Activated T-helper 1 cell treated with Interleukin-2 at 50 U/mL for 16 hours (primary cell): ENCODE measurements at regions not wholly inside any gene's neighbourhood (a gene's known extent, or its start where the extent isn't known, plus 50 kb on each side); places are given as distances from the start of the nearest gene placed in this dataset.

ENCODE experiments used
- DNase-seq: peaks from one replicate; pipeline ENCODE4 v3.0.0-alpha.2; 2020; ENCODE audit warnings: low read depth

- no peak for DNase-seq
Observed at GRCh38 chr2:146004462-146004861, 1484.5 kb upstream of the ZEB2 start.

DNA sequence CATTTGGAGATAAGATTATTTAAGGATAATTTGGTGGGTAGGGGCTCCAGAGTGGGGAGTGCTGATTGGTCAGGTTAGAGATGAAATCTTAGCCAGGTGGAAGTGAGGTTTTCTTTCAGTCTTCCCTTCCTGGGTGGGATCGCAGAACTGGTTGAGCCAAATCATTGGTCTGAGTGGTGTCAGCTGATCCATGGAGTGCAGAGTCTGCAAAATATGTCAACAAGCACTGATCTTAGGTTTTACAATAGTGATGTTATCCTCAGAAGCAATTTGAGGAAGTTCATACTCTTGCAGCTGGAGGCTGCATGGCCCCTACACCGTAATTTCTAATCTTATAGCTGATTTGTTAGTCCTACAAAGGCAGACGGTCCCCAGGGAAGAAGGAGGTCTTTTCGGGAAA, 1483.4 kb upstream of the ZEB2 start:
- DNase-seq, result no peak

GRCh38 chr2:145994910-145995309, 1475.0 kb upstream of the ZEB2 start:
- no peak for DNase-seq

- no peak for DNase-seq
Observed at GRCh38 chr2:145992572-145992971, 1472.7 kb upstream of the ZEB2 start.

DNA sequence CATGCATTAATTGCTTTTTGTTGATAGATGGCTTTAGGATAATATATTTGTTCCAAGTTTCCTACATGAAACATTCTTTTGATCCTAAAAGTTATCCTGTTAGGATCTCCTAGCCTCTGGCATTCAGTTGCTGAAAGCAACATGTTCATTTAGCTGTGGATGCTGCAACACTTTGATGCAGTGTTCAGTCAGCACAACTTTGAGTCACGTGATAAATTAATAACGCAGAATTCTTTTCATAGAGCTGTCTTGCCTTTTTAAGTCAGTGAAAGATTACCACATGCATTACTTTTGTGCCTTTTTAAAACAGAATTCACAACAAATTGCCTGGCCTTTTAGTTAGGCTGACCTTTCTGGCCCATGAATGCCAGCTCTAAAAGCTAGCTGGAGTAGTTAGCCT, 1467.9 kb upstream of the ZEB2 start:
- DNase-seq, result no peak

DNA sequence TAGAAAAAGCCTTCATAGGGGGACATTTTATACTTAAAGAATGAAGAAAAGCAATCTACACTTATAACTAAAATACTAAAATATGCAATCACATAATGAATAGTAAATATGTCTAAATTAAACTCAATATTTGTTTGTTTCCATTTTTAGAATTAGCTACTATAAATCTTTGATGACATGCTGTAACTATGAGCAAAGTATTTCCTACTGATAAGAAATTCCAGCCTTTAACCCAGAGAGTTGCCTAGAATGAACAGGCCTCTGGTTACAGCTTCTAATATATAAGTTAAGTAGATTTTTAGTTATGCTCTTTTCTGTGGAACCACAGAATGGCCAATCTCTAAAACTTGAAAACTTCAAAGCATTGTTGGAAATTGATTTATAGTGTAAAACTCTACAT, 1465.6 kb upstream of the ZEB2 start:
- no peak for DNase-seq

GRCh38 chr2:145984580-145984979, 1464.7 kb upstream of the ZEB2 start:
- no peak for DNase-seq

GRCh38 chr2:145980318-145980717, 1460.4 kb upstream of the ZEB2 start:
- no peak for DNase-seq

DNA sequence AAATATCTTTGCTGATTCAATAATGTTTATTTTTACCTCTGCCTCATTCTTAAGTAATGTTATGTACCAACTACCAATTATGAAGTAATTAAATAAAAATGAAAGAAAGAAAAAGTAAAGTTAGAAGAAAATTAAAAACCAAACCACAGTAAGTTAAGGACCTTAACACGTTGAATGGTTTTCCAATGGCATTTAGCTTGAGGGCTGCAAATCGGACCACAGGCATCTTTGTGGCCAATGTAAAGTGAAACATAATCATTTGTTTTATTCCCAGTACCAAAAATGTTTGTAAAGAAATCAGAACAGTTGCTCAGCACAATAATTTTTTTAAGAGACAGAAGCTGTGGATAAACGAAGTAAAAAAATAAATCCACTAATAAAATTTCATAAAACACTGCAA, 1455.5 kb upstream of the ZEB2 start:
- DNase-seq, result no peak

GRCh38 chr2:145961846-145962245, 1441.9 kb upstream of the ZEB2 start:
- no peak for DNase-seq

DNA sequence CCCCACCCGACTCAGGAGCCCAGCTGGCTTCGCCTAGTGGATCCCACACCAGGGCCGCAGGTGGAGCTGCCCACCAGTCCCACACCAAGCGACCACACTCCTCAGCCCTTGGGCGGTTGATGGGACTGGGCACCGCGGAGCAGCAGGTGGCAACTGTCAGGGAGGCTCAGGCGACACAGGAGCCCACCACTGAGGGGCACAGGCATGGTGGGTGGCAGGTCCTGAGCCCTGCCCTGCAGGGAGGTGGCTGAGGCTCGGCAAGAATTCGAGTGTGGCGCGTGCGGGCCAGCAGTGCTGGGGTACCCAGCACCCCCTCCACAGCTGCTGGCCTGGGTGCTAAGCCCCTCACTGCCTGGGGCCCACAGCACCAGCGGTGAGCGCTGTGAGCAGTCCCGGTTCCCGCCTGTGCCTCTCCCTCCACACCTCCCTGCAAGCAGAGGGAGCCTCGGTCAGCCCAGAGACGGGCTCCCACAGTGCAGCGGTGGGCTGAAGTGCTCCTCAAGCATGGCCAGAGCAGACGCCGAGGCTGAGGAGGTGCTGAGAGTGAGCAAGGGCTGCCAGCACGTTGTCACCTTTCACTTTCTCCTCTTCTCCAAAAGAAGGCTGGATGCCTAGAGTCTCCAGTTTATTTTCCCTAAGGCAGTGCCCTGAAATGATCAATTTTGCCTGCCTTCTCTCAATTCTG, 1440.7 kb upstream of the ZEB2 start:
- no peak for DNase-seq

DNA sequence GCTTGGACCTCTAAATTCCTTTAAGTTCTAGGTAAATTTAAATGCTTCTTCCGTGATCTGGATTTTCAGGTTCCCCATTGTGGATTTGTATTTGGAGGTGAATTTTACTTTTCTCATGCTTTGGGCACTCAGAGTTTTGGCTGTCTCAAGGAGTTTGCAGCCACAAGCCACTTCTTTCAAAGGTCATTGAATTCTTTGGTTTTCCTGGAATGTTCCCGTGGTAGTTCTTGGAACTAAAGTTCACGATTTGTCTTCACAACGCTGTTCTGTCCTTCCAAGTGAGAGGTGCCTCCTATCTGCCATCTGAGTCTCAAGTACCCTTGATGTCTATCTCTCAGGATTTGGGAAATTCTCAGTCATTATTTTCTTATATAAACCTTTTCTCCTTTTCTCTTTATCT, 1438.7 kb upstream of the ZEB2 start:
- DNase-seq, result no peak

GRCh38 chr2:145957929-145958328, 1438.0 kb upstream of the ZEB2 start:
- DNase-seq, result no peak

GRCh38 chr2:145939949-145940348, 1420.0 kb upstream of the ZEB2 start:
- DNase-seq, result no peak

DNA sequence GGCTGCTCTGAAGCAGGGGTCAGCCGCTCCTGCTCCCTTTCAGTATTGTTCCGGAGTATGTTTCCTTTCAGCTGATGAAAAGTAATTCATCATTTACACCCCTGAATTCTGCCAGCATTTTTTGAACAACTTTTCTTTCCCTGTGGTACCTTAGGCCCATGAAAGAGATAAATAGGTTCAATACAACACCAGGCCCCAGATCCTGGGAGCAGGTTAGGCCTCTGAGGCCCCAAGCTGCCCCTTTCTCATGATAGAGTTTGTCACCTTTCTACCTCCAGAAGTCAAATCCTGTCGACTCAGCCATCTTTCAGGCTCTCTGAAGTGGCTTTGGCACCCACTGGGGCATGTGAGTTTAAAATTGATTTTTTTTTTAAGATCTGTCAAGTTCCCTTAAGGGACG, 1415.1 kb upstream of the ZEB2 start:
- no peak for DNase-seq

DNA sequence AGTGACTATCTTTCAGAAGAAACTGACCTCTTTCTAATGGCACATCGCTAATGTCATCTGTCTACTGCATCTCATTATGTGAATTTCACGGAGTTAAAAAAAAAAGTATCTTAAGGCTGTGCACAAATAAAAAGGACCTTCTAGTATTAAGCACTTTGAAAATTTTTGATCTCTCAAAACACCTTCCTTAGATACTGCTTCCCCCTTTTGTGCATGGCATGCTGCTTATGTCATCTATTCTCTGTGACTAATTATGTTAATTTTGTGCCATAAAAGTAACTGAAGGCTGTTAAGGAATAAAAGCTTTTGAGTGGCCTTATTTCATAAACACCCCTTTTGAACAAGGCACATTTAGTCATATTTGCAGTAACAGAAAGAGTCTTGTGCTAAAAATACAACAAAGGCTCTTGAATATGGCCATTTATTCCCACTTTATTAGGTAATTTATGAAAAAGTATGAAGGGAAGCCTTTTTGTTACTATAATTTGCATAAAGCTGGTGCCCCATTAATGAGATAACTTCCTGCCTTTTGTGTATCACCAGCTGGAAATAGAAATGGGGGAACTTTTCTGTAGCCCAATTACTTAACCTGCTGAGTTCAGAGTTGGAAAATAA, 1412.0 kb upstream of the ZEB2 start:
- no peak for DNase-seq

DNA sequence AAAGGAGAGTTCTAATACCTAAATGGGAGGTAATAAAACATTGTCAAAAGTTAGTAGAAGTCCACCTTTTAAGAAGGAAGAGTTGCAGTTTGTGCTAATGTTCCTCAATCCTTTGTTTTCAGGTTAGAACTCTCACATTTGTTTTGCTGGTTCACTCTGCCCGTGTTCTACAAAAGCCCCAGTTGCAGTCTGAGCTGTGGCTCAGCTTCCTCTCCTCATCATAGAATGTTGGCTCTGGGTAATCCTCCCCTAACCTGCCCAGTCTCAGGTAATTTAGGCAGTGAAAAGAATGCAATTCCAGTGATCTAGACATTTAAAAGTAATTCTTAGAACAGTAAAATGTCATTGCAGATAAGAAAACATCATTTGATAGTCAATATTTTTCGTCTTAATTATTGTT, 1410.4 kb upstream of the ZEB2 start:
- DNase-seq, result no peak

DNA sequence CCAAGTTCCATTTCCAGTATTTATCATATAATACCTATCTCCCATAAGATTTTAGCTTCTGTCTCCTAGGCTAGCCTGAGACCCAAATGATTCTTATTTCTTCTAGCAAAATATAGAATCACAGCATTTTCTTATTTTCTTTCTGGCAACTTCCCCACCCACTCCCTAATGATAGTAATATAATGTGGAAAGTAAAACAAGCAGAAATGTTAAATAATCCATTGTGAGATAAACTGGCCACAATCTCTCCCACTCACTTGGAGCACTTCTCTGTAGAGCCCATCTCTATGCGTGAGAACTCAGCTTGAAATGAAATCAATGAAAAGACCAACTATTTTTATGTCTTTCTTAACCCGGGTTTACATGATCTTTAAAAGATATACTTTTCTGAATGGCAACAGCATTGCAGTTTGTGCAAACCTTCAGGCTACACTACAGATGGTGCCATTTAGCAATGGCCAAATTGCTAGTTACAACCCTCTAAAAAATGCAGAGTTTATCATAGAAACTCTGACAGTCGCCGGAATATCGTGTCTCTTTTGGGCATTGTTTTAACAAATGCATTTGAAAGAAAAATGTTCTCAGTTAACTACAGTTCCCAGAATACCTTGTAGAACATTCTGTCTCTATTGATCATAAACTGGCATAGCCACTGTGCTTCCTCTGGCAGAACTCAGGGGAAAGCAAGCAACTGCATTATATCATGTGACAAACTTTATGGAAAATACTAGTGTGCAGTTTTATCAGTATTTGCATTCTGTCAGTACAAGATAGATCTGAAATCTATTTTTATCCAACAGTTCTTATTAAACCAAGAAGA, 1407.4 kb upstream of the ZEB2 start:
- DNase-seq, result no peak

- no peak for DNase-seq
Observed at GRCh38 chr2:145925591-145925990, 1405.7 kb upstream of the ZEB2 start.

GRCh38 chr2:145919477-145919876, 1399.6 kb upstream of the ZEB2 start:
- DNase-seq, result no peak

GRCh38 chr2:145918951-145919350, 1399.0 kb upstream of the ZEB2 start:
- no peak for DNase-seq

DNA sequence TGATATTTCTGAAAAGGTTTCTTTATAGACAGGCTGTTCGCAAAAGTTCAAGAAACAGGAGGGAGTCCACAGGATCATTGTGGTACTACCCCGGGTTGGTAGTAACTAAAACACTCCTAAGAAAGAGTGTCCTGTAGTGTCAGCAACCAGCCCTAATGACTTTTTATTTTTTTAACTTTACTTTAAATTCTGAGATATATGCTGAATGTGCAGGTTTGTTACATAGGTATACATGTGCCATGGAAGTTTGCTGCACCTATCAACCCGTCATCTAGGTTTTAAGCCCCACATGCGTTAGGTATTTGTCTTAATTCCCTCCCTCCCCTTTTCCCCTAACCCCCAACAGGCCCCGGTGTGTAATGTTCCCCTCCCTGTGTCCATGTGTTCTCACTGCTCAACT, 1396.9 kb upstream of the ZEB2 start:
- no peak for DNase-seq

GRCh38 chr2:145914716-145915115, 1394.8 kb upstream of the ZEB2 start:
- no peak for DNase-seq
